ENCODE measurements at regions not wholly inside any gene's neighbourhood (a gene's known extent, or its start where the extent isn't known, plus 50 kb on each side); places are given as distances from the start of the nearest gene placed in this dataset.

DNA sequence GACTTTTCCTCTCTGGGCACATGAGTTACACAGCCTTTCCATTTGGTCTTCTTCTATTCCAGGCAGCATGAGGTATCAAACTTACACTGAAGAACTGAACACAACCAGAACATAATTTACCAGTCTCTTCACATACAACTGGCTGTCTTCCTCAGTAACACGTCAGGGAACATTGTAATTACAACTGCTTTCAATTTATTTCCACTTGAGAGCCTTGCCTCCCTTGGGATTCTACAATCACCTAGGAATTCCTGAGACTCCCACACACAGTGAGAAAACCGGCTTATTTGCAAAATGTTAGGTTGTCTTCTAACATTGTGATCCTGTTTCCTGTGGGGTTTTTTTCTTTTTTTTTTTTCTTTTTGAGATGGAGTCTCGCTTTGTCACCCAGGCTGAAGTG, 149.9 kb downstream of the TMX3 start:
- Histone ChIP-seq H3K9ac (ENCODE audit: low read length in 3 of 3) (no peak overlapping the region), H3K27me3 (ENCODE audit: control insufficient read depth, insufficient read depth, low read length) (no peaks in the 10 kb centered on the region), H3K4me1 (ENCODE audit: control insufficient read depth in 2 of 3, insufficient read depth in 2 of 3, low read depth in 1 of 3, low read length in 3 of 3) (no peaks in the 10 kb centered on the region), H3K9me3 (ENCODE audit: control insufficient read depth in 2 of 3, insufficient read depth in 1 of 3, low read length in 3 of 3) (no peaks in the 10 kb centered on the region), H3K36me3 (ENCODE audit: control insufficient read depth in 2 of 3, insufficient read depth in 3 of 3, low read length in 3 of 3) (no peaks in the 10 kb centered on the region), H3K4me3 (ENCODE audit: low read length in 3 of 3) (no peak overlapping the region), H3K27ac (ENCODE audit: low read depth in 2 of 2, low read length in 2 of 2) (no peak overlapping the region)
- FAIRE-seq (no peak), DNase-seq (peak in 3 of 5 donors; percentile 11 to 63 (median 41))
- intact Hi-C loops (cut with DNase I), result no loop called here
- no peak for TF ChIP-seq CTCF (IDR thresholded peaks at IDR 0.05; ENCODE audit: borderline replicate concordance, extremely low read depth, insufficient read depth)

DNA sequence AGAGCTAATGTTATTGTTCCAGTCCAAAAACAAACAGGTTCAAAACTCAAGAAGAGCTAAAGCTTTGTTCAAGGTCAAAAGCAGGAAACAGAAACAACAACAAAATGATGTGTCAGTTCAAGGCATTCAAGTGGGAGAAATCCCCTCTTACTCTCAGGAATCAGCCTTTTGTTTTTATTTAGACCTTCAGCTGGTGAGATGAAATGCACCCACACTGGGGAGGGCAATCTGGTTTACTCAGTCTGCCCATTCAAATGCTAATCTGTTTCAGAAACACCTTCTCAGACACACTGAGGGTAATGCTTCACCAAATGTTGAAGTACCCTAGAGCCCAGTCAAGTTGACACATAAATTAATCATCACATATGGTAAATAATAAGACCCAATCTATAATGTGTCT, 150.6 kb downstream of the TMX3 start:
- FAIRE-seq (no peak), DNase-seq (no peak)
- no peak overlapping the region for H3K9ac ChIP-seq (ENCODE audit: low read length in 3 of 3)
- TF ChIP-seq CTCF (IDR thresholded peaks at IDR 0.05; ENCODE audit: borderline replicate concordance, extremely low read depth, insufficient read depth), result no peak
- no peak overlapping the region for H3K27ac ChIP-seq (ENCODE audit: low read depth in 2 of 2, low read length in 2 of 2)
- intact Hi-C loops (cut with DNase I), result no loop called here
- H3K9me3 ChIP-seq (ENCODE audit: control insufficient read depth in 2 of 3, insufficient read depth in 1 of 3, low read length in 3 of 3), result no peaks in the 10 kb centered on the region
- H3K4me3 ChIP-seq (ENCODE audit: low read length in 3 of 3), result no peak overlapping the region
- H3K36me3 ChIP-seq (ENCODE audit: control insufficient read depth in 2 of 3, insufficient read depth in 3 of 3, low read length in 3 of 3), result no peaks in the 10 kb centered on the region
- no peaks in the 10 kb centered on the region for H3K27me3 ChIP-seq (ENCODE audit: control insufficient read depth, insufficient read depth, low read length)
- no peaks in the 10 kb centered on the region for H3K4me1 ChIP-seq (ENCODE audit: control insufficient read depth in 2 of 3, insufficient read depth in 2 of 3, low read depth in 1 of 3, low read length in 3 of 3)

- TF ChIP-seq CTCF (IDR thresholded peaks at IDR 0.05; ENCODE audit: borderline replicate concordance, extremely low read depth, insufficient read depth), result no peak
- H3K27ac ChIP-seq (ENCODE audit: low read depth in 2 of 2, low read length in 2 of 2), result no peak overlapping the region
Measured at GRCh38 chr18:68560128-68560527, 154.8 kb downstream of the TMX3 start.

DNA sequence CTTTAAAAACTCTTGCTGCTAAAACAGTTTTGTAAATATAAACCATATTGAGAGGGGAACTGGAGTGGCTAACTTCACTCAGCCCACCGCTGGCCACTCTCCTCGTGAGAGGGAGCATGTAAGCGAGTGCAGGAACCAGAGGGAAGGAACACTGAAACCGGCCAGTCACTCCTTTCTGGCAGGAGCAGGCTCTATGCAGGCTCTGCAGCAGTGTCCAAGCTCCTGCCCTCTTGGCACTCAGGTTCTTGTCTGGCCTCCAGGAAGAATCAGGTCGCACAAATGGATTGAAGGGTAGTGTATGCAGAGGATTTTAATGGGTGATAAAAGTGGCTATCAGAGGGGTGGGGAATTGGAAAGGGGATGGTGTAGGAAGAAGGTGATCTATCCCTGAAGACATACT, 157.7 kb downstream of the TMX3 start:
- FAIRE-seq, result no peak
- intact Hi-C loops (cut with DNase I), result no loop called here

More at GRCh38 chr18:68560128-68560527, 154.8 kb downstream of the TMX3 start:
- H3K36me3 ChIP-seq (ENCODE audit: control insufficient read depth in 2 of 3, insufficient read depth in 3 of 3, low read length in 3 of 3), result no peaks in the 10 kb centered on the region
- H3K27me3 ChIP-seq (ENCODE audit: control insufficient read depth, insufficient read depth, low read length), result no peaks in the 10 kb centered on the region
- FAIRE-seq (no peak), DNase-seq (no peak)
- intact Hi-C loops (cut with DNase I), result no loop called here
- H3K9me3 ChIP-seq (ENCODE audit: control insufficient read depth in 2 of 3, insufficient read depth in 1 of 3, low read length in 3 of 3), result no peaks in the 10 kb centered on the region
- H3K4me3 ChIP-seq (ENCODE audit: low read length in 3 of 3), result no peak overlapping the region
- no peaks in the 10 kb centered on the region for H3K4me1 ChIP-seq (ENCODE audit: control insufficient read depth in 2 of 3, insufficient read depth in 2 of 3, low read depth in 1 of 3, low read length in 3 of 3)
- H3K9ac ChIP-seq (ENCODE audit: low read length in 3 of 3), result no peak overlapping the region

More for the DNA sequence above, 157.7 kb downstream of the TMX3 start:
- Histone ChIP-seq H3K27me3 (ENCODE audit: control insufficient read depth, insufficient read depth, low read length) (no peaks in the 10 kb centered on the region), H3K36me3 (ENCODE audit: control insufficient read depth in 2 of 3, insufficient read depth in 3 of 3, low read length in 3 of 3) (no peaks in the 10 kb centered on the region), H3K4me3 (ENCODE audit: low read length in 3 of 3) (no peak overlapping the region), H3K27ac (ENCODE audit: low read depth in 2 of 2, low read length in 2 of 2) (no peak overlapping the region), H3K4me1 (ENCODE audit: control insufficient read depth in 2 of 3, insufficient read depth in 2 of 3, low read depth in 1 of 3, low read length in 3 of 3) (no peaks in the 10 kb centered on the region), H3K9me3 (ENCODE audit: control insufficient read depth in 2 of 3, insufficient read depth in 1 of 3, low read length in 3 of 3) (no peaks in the 10 kb centered on the region), H3K9ac (ENCODE audit: low read length in 3 of 3) (no peak overlapping the region)
- no peak for TF ChIP-seq CTCF (IDR thresholded peaks at IDR 0.05; ENCODE audit: borderline replicate concordance, extremely low read depth, insufficient read depth)
- no peak for DNase-seq
